ENCODE measurements at regions not wholly inside any gene's neighbourhood (a gene's known extent, or its start where the extent isn't known, plus 50 kb on each side); places are given as distances from the start of the nearest gene placed in this dataset.
"Not testable (repeated sequence)": the region's sequence is repeated elsewhere in the genome, so short reads cannot be mapped to it uniquely, and the experiment has no call there.

DNA sequence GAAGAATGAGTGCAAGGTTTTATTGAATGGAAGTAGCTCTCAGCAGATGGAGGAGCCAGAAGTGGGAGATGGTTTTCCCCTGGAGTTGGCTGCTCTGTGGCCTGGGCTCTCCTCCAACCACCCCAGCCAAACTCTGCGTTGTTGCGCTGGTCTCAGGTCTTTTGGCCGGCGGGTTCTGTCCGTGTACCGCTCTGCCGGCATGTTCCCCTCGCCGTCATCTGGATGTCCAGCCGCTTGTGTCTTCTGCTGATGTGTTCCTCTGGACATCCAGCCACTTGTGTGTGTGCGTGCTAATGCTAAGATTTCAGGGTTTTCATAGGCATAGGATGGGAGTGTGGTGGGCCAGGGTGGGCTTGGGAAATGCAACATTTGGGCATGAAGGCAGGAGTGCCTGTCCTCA lies 1311.3 kb upstream of the TMEFF2 start:
- no peak for DNase-seq

DNA sequence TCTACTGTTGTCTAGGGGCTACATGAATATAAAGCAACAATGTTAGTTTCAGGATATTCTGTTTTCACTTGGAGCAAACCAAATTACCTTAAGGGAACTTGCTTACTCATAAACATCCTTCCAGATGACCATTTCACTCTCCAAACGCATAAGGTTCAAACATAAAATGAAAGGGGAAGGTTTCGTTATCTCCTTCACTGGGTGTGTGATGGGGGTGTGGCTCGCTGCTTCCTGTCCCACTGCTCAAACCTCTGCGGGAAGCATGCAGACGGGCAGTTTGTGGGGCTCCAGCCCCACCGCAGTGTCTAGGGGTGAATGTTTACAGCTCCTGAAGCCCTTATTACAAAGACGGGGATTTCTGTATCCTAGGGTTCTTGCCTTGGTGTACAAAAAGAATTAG lies 1310.9 kb upstream of the TMEFF2 start:
- DNase-seq: no peak

DNA sequence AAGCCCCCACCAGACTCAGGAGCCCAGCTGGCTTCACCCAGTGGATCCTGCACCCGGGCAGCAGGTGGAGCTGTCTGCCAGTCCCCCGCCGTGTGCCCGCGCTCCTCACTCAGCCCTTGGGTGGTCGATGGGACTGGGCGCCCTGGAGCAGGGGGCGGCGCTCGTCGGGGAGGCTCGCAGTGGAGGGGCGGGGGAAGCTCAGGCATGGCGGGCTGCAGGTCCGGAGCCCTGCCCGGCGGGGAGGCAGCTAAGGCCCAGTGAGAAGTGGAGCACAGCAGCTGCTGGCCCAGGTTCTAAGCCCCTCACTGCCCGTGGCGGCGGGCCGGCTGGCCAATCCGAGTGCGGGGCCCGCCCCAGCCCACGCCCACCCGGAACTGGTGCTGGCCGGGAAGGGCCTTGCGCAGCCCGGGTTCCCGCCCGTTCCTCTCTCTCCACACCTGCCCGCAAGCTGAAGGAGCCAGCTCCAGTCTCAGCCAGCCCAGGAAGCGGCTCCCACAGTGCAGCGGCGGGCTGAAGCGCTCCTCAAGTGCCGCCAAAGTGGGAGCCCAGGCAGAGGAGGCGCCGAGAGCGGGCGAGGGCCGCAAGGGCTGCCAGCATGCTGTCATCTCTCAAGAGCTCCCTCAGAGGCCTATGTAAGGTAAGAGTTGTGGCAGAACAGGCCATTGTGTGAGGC lies 1307.8 kb upstream of the TMEFF2 start:
- no peak for DNase-seq

DNA sequence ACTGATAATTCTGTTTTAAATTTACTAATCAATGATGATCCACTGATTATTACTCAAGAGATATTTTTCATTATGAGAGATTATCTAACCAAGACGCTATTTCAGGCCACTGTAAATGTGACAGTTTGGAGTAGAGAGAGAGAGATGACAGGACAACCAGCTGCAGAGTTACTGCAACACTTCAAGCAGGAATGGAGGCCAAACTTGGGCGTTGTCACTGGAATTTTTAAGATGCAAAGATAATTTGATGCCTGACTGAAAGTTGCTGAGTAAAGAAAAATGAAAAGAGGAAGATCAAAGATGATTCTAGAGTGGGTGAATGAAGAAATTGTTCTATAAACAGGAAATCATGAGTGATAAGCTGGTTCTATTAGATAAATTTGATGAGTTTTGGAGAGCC lies 1302.1 kb upstream of the TMEFF2 start:
- DNase-seq: no peak

DNA sequence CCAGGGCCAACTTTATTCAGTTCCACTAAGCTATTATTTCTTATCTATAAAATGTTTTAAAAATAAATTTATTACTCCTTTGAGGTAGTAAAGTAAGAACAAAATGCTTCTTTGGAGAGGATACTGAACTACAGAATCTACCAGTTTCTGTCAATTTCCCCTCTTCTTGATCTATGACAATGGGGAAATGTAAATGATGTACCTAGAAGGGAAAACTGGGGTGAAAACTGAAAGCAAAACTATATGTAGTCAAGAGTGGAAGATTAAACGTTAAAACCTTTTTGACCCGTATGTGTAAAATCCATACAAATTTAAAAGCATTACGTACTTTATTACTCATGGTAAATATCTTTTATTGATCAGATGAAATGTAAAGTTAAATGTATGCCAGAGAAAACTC lies 1287.8 kb upstream of the TMEFF2 start:
- no peak for DNase-seq

DNA sequence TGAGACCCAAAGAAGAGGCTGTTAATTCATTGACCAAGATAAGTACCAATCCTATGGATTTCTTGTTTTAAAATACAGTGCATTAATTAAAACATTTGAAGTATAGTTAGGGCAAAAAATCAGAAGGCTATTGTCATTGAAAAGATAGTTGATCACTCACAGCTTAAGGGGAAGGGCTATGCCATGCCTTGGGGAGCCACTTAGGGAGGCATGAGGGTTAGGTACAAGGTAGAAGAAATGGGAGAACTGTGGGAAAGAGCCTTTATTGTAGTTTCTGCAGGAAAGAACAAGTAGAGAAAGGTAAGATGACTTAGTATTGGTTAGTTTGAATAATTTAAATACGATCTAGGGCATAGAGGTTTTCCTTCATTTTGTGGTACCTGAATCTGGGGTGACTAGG lies 1285.5 kb upstream of the TMEFF2 start:
- DNase-seq: no peak

DNA sequence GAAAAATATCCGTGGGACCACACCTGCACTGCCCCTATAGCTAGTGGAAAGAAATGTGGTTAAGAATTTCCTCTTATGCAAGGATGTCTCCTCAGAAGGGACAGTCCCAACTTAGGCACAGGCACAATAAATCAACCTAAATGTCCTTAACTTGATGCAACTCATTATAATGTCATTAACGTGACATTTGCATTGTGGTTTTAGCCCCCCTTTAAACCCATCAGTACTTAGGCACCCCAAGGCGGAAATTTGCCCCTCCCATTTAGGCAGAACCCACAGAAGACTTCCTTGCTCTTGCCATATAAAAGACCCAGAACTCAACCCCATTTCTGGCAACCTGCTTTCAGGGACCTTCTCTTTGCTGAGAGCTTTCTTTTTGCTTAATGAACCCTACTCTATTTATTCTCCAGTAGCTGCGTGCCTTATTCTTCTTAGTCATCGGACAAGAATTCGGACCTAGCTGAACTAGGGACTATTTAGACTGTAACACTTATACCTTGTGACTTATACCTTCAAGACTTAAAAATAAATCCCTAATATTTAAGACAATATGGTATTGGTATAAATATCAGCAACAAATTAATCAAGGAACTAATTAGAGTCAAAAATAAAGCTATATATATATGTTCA lies 1281.6 kb upstream of the TMEFF2 start:
- no peak for DNase-seq

DNA sequence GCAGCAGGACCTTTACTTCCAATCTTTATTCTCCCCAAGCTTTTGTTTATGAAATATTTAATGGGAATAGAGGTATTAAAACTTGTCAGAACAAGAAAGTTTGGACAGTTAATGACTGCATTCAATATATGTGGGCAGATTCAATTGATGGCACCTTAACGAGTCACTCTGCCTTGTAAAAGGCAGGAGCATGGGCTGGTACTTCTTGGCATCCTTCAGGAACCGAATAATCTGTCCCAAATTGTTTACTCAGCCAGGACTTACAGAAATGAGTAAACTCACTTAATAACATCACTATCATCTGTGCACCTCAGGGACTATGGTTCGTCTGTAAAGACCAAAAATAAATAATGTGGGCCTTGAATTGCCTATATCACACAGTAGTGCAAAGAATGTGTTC lies 1280.3 kb upstream of the TMEFF2 start:
- no peak for DNase-seq

DNA sequence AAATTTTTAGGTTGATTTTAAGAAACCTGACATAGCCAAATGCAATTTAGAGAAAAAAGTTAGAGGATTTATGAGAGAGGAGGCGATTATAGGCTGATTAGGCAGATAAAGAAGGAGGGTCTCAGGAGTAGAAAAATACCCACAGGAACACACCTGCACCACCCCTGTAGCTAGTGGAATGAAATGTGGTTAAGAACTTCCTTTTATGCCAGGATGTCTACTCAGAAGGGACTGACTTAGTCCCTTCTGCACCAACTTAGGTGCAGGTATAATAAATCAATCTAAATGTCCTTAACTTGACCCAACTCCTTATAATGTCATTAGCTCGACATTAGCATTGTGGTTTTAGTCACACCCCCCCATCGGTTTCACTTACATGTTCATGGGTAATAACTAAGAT lies 1274.5 kb upstream of the TMEFF2 start:
- DNase-seq: no peak

DNA sequence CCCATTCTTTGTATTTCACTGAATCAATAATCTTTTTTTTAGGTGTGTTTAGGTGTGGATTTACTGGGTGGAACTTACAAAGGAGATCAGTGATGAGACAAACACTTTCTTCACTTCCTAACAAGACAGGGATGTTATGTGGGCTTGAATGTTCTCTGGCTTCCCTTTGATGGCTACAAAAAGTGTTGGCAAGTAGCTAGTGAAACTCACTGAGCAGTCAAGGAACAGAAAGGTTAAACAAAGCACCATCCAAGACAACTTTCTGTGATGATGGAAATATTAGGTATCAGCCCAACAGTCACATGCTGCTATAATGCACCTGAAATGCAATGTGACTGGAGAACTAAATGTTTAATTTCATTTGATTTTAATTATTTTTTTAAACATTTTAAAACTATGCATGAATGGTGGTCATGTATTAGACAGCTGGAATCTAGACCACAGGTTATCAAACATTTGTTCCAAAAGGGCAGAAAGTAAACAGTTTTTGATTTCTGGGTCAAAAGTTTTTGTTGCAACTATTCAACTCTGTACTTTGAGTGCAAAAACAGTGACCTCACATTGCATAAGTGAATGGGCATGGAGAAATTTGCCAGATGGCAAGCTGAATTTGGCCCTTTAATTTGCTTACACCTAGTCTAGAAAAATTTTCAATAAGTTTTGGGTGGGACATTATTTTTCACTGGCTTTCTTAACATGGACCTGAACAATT lies 1272.7 kb upstream of the TMEFF2 start:
- DNase-seq: no peak

DNA sequence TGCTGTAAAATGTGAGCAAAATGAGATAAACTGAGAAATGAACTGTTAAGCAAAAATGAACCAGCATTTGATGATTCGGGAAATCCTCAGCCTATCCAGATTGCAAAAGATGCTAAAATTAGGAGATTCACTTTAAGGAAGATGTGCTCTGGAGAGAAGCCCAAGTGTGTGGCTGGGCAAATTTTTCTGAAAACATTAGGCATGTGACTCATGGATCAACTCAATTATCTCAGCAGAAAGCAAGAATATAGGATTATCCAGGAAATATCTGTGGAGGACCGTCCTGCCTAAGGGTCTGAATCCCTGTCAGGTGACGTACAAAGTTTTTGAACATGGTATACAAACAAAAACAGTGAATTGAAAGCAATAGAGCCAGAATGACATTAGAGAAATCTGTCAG lies 1268.3 kb upstream of the TMEFF2 start:
- DNase-seq: no peak

DNA sequence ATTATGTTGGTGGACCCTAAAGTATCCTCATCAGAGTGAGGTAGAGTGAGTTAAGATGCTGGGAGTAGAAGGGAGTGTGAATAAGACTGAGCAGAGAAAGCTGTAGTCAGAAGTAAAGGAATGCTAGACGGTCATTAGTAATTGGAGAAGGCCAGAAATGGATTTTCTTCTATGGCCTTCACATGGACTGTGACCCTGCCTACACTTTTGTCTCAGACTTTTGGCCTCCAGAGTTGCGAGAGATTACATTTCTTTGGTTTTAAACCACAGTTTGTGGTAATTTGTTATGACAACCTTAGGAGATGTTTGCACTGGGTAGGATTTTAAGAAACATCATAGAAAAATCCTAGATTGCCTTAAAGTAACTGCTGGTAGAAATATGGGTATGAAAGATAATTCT lies 1267.7 kb upstream of the TMEFF2 start:
- no peak for DNase-seq

DNA sequence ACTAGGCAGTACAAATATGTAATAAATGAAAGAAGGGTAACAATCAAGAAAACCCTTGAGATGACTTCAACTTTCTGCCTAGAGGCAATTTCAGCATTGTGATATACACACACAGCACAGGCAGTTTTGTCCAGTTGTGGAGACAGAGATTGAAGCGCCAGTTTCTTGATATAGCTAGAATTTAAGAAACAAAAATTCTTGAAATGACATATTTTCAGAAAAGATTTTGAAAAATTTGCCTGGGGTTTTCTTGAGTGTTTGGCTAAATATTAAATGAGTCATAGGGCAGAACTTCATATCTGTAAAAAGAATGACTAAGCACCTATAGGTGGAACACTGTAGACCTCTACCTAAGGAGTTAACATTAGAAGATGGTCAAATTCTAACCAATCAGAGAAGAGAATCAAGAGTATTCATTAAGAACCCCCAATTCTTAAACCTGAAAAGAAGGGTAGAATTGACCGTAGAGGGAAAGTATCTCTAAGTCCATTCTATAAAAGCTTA lies 1266.8 kb upstream of the TMEFF2 start:
- DNase-seq: no peak

DNA sequence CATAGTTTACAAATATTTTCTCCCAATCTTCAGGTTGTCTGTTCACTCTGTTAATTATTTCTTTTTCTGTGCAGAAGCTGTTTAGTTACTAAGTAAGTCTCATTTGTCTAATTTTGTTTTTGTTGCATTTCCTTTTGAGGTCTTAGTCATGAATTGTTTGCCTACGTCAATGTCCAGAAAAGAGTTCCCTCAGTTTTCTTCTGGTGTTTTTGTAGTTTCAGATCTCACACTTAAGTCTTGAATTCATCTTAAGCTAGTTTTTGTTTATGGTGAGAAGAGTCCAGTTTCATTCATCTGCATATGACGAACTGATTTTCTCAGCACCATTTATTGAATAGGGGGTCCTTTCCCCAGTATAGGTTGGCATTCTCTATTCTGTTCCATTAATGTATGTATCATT lies 1252.2 kb upstream of the TMEFF2 start:
- no peak for DNase-seq

DNA sequence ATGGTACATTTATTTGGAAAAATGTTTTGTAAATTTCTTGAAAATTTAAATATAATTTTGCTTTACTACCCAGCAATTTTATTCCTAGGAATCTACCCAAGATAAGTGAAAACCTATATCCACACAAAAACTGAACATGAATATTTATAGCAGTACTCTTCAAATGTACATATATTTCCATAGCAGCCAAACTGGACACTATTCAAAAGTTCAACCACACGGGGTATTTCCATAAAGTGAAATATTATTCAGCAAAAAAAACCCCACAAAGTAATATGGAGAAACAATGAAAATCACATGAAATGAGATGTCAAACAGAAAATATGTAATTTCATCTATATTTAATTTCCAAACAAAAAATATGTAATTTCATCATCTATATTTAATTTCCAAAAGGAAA lies 1247.6 kb upstream of the TMEFF2 start:
- no peak for DNase-seq

DNA sequence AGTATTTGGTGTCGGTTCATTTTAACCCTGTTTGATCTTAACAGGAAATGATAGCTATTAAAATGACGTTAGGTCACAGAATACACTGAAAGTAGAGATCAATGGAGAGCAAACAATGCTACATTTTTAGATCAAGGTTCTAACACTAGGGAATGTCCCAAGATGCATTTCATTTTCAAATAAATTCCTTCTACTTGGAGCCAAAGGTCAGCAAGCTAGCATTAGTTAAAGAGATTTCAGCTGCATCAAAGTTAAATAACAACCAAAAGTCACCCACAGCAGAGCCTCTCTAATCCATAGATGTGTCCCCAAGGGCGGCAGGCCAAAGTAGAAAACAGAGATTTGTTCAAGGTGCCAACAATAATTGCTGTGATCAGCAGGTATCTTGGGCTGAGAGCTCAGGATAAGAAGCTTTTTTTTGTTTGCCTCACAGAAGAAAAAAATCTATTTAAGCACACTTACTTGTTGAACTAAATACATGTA lies 1233.6 kb upstream of the TMEFF2 start:
- DNase-seq: peak; percentile 5

DNA sequence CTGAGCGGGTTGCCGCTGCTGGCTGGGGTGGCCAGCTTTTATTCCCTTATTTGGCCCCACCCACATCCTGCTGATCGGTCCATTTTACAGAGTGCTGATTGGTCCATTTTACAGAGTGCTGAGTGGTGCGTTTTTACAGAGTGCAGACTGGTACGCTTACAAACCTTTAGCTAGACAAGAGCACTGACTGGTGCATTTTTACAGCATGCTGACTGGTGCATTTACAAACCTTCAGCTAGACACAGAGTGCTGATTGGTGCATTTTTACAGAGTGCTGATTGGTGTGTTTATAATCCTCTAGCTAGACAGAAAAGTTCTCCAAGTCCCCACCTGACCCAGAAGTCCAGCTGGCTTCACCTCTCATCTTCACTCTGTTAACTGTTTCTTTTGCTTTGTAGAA lies 1217.6 kb upstream of the TMEFF2 start:
- not testable (repeated sequence) for DNase-seq

DNA sequence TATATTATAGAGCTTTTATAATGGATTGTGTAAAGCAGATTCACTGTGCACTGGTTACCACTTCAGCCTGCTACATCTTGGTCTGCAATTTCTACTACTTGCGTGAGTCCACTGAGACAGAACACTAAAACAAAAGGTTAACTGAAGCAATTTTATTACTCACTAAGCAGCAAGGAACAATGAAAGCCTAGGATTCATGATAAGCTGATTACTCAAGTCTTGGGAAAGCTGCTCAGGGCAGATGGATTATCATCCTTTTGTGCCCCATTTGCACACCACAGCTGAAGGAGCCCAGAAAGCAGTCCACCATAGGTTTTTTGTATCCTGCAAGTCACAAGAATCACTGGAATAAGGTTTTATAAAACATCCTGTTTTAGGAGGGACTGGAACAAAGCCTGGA lies 1215.2 kb upstream of the TMEFF2 start:
- peak; percentile 31 for DNase-seq

DNA sequence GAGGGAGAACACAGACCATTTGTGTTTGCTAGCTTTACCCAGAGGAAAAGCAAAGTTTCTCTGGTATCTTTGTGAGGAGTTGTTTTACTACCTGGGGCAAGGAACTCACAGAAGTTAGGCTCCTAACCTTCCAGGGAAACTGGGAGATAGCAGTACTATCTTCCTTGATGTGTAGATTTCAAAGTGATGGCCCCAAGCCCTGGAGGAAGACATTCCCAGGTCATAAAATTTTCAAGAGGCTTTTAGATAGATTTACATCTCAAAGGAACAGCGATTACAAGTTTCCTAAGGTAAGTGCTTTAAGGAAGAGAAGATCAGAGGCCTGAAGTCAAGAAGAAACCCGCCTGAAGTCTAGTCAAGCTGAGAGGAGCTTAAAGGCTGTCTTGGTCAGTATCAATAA lies 1187.8 kb upstream of the TMEFF2 start:
- no peak for DNase-seq

DNA sequence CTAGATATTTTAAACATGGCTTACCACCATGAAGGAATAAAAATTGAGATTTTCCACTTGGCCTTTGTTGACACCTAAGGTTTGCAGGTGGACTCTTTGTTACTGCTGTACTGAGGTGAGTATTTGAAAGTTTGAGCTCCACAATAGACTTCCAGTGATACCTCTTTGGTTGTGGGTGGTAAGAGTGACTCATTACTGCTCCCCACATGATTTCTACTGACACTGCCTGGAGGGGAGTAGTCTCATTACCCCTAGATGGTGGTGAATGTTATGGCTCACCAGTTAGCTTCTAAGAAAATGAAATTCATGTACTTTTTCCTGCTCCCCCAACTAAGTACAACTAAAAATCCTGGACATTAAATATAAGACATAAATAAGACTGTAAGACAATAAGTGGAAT lies 1183.1 kb upstream of the TMEFF2 start:
- no peak for DNase-seq

DNA sequence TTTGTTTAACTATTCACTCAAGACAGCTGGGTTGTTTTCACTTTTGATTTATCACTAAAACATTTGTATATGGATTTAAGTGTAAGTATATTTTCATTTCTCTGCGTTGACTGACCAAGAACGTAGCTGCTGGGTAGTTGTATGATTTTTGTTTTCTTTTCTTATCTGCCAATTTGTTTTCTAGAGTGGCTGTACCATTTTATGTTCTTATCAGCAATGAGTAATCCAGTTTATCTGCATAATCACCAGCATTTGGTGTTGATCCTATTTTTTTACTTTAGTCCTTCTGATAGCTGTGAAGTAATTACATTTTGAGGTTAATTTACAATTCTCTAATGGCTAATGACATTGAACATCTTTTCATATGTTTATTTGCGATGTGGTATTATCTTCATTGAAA lies 1178.4 kb upstream of the TMEFF2 start:
- DNase-seq: no peak

DNA sequence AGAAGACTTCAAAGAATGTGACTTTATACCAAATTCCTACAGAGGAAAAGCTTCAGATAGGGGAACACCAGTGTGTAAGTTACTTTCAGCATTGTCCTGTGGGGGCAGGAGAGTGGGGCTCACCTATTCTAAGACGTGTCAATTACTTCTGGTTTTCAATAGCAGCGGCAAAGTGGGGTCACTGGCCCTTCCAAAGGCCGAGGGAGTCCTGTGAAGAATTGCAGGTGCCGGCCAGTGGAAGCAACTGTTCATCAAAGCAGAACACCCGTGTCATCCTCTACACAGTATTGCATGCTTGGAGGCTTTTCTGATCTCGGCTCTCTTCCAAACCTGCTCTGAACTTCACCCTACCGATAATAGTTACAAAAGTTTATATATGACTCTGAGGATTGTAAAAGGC lies 1176.5 kb upstream of the TMEFF2 start:
- no peak for DNase-seq

DNA sequence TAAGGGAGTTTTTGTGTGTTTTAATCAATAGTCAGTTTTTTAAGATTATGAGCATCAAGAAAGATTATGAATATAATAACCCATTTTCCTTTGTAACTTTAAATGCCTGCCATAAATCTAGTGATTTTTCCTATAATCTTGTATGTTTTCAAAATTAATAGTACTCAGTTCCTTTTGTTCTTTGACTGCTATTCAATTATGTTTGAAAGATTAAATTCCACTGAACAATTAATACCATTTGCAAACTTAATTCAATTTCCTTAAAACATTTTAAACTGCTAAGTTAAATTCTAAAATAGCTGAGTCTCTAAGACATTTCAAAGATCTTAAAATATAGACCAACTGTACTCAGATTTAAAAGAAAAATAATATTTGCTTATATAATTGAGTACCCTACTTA lies 1173.9 kb upstream of the TMEFF2 start:
- no peak for DNase-seq

DNA sequence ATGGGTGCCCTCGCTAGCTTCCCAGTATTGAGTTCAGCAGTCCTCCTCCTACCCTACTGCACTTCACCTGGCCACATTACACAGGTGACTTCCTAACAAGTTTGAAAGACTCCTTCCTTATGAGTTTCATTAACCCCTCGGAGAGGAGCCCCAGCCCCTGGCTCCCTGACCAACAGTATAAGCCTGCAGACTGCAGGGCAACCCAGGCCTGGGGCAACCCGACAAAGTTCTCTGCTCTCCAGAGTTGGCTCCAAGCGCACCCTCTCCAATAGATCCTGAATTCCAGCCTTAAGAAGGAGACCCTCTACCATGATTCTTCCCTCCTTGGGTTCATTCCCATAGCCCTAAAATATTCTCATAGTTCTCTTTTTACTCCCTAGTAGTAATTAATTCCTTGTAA lies 1162.8 kb upstream of the TMEFF2 start:
- DNase-seq: no peak
